Fibroblast of lung (primary cell): ENCODE measurements at regions not wholly inside any gene's neighbourhood (a gene's known extent, or its start where the extent isn't known, plus 50 kb on each side); places are given as distances from the start of the nearest gene placed in this dataset.

Source experiments
- EZH2 ChIP-seq: IDR thresholded peaks from 2 replicates; pipeline ENCODE4 v1.5.1; 2012; ENCODE audit warnings: low read length, control low read depth, mild to moderate bottlenecking; ENCODE audit errors: missing control alignments
- TF ChIP-seq, protein P1 (sequence below), 2 donors: IDR thresholded peaks in 1 of 2; conservative IDR thresholded peaks in 1 of 2; 1 replicate in 1 of 2; 2 replicates in 1 of 2; pipeline ENCODE4 v1.5.1; 2011 to 2012; ENCODE audit warnings: low read length in 2 of 2, control low read depth in 1 of 2, inconsistent platforms in 1 of 2, low read depth in 1 of 2, mild to moderate bottlenecking in 1 of 2

DNA sequence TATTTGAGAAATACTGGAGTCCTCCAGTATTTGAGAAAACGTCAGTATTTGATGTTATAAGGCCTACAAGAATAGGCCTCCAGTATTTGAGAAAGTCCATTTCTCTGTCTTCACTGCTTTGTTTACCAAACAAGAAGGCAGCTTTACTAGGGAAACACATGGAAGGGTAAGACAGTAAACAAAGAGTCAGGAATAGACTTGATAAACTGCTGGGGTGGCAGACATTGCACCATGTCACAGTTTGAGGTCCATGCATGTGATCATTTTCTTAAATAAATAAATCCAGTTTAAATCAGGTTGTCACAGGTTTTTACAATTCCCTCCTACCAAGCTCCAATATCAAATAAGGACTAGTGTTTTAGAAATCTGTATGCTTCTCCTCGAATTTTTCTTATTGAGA is 1431.0 kb upstream of the SPRY2 start:
- TF ChIP-seq, protein P1, sequence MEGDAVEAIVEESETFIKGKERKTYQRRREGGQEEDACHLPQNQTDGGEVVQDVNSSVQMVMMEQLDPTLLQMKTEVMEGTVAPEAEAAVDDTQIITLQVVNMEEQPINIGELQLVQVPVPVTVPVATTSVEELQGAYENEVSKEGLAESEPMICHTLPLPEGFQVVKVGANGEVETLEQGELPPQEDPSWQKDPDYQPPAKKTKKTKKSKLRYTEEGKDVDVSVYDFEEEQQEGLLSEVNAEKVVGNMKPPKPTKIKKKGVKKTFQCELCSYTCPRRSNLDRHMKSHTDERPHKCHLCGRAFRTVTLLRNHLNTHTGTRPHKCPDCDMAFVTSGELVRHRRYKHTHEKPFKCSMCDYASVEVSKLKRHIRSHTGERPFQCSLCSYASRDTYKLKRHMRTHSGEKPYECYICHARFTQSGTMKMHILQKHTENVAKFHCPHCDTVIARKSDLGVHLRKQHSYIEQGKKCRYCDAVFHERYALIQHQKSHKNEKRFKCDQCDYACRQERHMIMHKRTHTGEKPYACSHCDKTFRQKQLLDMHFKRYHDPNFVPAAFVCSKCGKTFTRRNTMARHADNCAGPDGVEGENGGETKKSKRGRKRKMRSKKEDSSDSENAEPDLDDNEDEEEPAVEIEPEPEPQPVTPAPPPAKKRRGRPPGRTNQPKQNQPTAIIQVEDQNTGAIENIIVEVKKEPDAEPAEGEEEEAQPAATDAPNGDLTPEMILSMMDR (conservative IDR thresholded peaks at IDR 0.05 in 1 of 2, IDR thresholded peaks at IDR 0.05 in 1 of 2; ENCODE audit: low read depth in 1 of 2, low read length in 2 of 2) = no peak
- no peak for TF ChIP-seq EZH2
